PC-3 (cell line): ENCODE measurements at regions not wholly inside any gene's neighbourhood (a gene's known extent, or its start where the extent isn't known, plus 50 kb on each side); places are given as distances from the start of the nearest gene placed in this dataset.

Source experiments
- EZH2 ChIP-seq: fragments of 300-600 bp; sonication (generic); IDR thresholded peaks from one replicate; pipeline ENCODE4 v1.6.1; 2017; ENCODE audit warnings: antibody characterized with exemption, mild to moderate bottlenecking, low read length; ENCODE audit not compliant: unreplicated experiment
- EZH2phosphoT487 ChIP-seq: fragments of 300-600 bp; sonication (generic); IDR thresholded peaks from 2 replicates; pipeline ENCODE4 v1.6.1; 2018; ENCODE audit warnings: mild to moderate bottlenecking, antibody characterized with exemption, low read length, borderline replicate concordance
- TF ChIP-seq, protein P1 (sequence below): fragments of 300-600 bp; sonication (generic); conservative IDR thresholded peaks from 2 replicates; pipeline ENCODE4 v1.5.1; 2017; ENCODE audit warnings: antibody characterized with exemption, low read depth, mild to moderate bottlenecking, low read length

DNA sequence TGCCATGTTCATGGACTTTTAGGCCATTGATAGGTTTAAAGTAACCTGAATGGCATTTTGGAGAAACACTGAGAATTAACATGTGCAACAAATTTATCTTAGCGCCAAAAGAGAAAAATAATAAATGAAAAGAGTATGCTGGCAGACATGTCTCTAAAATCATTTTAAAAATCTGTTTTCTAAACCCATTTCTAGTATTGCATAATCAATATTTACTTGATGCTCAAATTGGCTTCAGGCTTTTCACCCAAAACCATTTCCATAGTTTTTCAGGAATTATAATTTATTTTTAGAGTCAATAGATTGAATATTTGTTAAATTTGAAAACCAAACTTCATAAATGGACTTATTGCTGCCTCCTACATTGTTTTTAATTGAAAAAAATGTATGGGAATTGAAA lies 423.0 kb downstream of the PLOD2 start:
- TF ChIP-seq, protein P1, sequence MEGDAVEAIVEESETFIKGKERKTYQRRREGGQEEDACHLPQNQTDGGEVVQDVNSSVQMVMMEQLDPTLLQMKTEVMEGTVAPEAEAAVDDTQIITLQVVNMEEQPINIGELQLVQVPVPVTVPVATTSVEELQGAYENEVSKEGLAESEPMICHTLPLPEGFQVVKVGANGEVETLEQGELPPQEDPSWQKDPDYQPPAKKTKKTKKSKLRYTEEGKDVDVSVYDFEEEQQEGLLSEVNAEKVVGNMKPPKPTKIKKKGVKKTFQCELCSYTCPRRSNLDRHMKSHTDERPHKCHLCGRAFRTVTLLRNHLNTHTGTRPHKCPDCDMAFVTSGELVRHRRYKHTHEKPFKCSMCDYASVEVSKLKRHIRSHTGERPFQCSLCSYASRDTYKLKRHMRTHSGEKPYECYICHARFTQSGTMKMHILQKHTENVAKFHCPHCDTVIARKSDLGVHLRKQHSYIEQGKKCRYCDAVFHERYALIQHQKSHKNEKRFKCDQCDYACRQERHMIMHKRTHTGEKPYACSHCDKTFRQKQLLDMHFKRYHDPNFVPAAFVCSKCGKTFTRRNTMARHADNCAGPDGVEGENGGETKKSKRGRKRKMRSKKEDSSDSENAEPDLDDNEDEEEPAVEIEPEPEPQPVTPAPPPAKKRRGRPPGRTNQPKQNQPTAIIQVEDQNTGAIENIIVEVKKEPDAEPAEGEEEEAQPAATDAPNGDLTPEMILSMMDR = no peak
- TF ChIP-seq EZH2 = no peak
- no peak for TF ChIP-seq EZH2phosphoT487
